HG03469 (cell line): ENCODE measurements at regions not wholly inside any gene's neighbourhood (a gene's known extent, or its start where the extent isn't known, plus 50 kb on each side); places are given as distances from the start of the nearest gene placed in this dataset.

Experiments used
- ATAC-seq: cut with Tn5 transposase; IDR thresholded peaks from one replicate; pipeline ENCODE4 v1.9.1; 2021; ENCODE audit warnings: mild to moderate bottlenecking, moderate library complexity, moderate number of reproducible peaks; ENCODE audit not compliant: unreplicated experiment

DNA sequence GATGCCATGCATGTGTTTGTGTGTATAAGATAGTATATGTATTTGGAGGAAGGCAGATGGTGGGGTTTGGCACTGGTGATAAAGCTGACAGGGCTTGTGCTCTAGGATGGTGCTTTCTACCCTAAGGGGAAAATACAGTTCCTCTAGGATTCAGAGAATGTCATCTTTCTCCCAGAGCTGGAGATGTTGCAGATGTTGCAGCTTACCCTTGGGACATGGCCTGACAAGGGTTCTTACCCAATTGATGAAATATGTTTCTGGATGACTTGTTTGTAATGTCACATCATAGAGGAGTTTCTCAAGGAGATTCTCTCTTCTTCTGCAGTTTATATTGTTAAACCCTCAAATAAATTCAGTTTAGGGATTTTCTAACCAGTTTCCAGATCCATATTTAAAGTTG is 52.5 kb upstream of the PITX2 start:
- ATAC-seq: no peak

DNA sequence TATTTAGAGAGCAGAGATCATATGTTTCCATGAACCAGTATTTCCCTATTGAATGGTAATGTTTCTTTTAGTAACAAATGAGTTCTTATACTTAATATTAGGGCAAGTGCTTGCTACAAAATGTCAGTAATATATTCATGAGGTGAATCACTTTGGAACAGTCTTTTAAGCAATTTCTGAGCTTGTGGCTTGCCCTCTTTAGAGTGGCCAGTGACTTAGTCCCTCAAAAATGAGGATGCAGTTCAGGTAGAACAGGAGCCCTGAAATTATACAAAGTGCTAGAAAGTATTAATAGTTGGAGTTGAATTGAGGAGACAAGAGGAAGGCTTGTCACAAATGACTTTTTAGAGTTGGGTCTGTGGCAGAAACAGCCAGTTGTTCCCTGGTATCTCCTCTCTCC is 53.4 kb upstream of the PITX2 start:
- no peak for ATAC-seq

GRCh38 chr4:110678517-110679227 is 55.8 kb upstream of the PITX2 start:
- ATAC-seq: no peak

GRCh38 chr4:110680265-110680664 is 57.4 kb upstream of the PITX2 start:
- no peak for ATAC-seq

DNA sequence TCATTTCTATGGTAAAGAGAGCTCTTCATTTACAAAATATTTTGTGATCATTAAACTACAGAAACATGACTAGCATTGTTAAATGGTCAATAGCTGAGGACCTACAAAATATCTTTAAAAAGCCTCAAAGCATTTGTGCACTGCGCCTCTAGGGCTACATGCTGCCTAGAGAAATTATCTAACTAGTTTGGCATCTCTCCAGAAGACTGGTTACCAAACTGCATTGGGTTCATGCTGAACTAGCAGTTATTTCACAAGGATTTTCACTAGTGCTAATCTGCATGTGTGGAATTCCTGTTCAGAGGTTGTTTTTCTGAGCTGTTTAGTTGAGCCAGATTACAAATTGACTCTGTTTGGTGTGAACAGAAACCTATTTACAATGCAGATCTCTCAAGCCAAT is 58.5 kb upstream of the PITX2 start:
- no peak for ATAC-seq

DNA sequence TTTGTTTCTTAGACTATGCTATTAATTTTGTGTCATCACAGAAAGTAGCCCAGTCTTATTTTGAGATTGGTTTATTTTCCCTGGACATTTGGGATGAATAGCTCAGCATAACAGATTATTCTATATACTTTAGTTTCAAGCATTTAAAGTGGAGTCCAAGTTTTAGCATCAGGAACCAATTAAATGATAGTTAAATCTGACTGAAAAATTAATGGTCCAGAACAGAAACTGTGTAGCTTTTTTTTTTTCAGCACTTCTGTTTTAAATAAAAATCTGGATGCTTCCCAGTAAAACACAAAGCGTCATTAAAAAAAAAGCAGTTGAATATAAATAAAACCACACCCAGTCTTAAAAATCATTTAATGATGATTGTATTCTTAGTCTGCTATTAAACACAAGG is 59.4 kb upstream of the PITX2 start:
- ATAC-seq: no peak

GRCh38 chr4:110683601-110684000 is 60.7 kb upstream of the PITX2 start:
- ATAC-seq: no peak

DNA sequence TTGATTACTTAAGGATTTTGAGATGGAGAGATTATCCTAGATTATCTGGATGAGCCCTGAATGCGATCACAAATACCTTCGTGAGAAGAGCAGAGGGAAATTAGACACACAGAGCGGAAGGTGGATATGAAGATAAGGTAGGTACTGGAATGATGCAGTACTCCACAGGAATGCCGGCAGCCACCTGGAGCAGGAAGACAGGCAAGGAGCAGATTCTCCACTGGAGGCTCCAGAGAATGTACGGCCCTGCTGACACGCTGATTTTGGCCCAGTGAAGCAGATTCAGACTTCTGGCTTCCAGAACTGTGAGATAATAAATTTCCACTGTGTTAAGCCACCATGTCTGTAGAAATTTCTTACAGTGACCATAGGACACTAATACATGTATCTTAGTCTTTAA is 79.4 kb upstream of the PITX2 start:
- no peak for ATAC-seq

- peak; percentile 87 for ATAC-seq
Measured at GRCh38 chr4:110704748-110705439, 82.0 kb upstream of the PITX2 start.

DNA sequence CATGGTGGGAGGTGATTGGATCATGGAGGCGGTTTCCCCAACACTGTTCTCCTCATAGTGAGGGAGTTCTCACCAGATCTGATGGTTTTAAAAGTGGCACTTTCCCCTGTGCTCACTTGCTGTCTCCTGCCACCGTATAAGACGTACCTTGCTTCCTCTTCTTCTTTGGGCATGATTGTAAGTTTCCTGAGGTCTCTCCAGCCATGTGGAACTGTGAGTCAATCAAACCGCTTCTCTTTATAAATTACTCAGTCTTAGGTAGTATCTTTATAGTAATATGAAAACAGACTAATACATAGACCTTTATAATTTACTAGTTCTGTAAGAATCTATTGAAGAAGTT is 82.5 kb upstream of the PITX2 start:
- ATAC-seq: no peak

DNA sequence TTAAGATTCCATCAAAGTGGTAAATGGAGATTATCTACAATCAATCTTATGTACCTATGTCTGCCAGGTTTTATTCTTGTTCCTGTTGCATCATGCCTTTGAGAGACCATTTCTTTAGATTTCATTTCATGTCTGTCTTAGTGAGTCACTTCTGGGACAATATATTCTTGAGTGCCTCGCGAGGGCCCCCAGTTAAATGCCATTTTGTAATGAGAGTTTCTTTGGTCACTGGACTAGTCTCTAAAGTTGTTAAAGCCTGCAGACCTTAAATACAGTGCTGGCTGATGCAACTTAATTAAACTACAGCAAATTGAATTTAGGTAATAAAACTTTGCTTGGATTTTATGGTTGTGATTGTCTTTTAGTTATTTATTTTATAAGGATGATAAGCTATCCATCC is 87.2 kb upstream of the PITX2 start:
- ATAC-seq: no peak

DNA sequence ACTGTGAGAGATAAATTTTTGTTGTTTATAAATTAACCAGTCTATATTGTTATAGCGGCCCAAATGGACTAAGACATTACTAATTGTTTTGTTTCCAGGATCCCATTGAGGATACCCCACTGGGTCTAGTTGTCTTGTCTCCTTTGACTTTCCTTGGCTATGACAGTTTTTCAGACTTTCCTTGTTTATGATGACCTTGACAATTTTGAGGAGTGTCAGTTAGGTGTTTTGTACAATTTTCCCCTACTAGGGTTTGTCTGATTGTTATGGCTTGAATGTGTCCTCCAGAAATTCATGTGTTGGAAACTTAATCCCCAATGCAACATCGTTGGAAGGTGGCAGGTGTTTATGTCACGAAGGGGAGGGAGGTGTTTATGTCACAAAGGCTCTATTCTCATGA is 89.6 kb upstream of the PITX2 start:
- ATAC-seq: no peak

GRCh38 chr4:110730318-110730717 is 107.4 kb upstream of the PITX2 start:
- ATAC-seq: no peak

DNA sequence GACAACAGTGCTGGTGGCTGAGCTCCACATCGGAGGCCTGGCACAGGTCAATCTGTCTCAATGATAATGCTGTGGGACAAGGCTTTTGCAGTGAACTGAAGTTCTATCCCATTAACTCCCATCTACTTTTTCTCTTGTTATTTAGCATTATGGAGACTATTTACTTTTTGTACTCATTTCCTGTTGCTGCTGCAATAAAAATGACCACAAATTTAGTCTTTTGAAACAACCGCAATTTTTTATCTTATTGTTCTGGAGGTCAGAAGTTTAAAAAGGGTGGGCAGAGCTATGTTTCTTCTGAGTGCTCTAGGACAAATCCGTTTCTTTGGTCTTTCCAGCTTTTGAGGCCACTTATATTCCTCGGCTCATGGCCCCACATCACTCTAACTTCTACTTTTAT is 111.0 kb upstream of the PITX2 start:
- ATAC-seq: no peak

DNA sequence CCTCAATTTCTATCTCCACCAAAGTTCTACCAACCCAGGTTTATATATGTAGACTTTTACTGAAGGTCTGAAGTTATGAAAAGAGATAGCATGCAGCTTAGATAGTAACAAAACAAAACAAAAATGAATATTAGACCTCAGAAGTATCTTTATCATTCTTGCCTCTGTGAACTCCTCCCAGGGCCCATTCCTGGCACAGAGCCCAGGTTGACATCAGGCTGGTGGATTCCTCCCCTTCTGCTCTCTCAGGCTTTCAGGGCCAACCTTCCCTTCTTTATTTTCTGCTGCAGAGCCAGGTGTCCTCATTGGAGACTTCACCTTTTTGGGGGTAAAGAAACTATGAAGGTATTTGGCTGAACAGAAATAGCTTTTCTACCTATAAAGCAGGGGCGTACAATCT is 112.8 kb upstream of the PITX2 start:
- ATAC-seq: no peak

GRCh38 chr4:110737931-110738330 is 115.1 kb upstream of the PITX2 start:
- ATAC-seq: no peak

- ATAC-seq: no peak
Measured at GRCh38 chr4:110742143-110742542, 119.3 kb upstream of the PITX2 start.

- no peak for ATAC-seq
Measured at GRCh38 chr4:110748071-110748470, 125.2 kb upstream of the PITX2 start.

- no peak for ATAC-seq
Measured at GRCh38 chr4:110751183-110751582, 128.3 kb upstream of the PITX2 start.

DNA sequence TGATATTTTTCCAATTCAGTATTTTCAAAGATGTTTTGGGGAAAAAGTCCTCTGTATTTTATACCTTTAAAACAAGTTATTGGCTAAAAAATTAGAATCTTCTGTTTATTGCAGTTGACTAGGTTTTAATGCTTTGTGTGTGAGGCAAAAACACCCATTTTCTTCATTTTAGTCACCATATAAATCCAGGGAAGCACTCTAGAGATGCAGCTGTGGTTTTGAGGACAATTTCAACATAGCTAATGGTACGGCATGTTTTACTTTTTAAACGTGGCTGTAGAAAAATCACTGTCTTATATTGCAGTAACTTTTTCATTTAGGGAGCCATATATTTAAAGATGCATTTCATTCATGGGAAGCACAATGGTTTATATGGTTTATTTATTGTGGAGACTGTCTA is 129.1 kb upstream of the PITX2 start:
- no peak for ATAC-seq

DNA sequence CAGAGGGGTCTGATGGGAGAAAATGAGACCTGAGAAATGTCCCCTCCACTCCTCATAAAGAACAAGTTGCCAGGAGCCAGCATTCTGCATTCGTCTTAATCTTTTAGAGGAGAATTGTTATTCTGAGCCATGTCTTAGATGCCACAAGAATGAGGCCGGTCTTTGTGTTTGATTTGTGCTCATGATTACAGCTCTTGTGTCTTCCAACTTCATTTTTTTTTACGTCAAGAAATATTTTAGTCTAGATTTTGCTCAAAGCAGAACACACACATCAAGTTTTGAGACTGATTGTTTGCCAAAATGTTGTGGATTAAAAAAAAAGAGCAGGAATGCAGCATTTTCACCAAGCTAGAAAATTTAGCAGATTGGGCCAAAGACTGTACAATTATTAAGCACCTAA is 130.6 kb upstream of the PITX2 start:
- no peak for ATAC-seq

DNA sequence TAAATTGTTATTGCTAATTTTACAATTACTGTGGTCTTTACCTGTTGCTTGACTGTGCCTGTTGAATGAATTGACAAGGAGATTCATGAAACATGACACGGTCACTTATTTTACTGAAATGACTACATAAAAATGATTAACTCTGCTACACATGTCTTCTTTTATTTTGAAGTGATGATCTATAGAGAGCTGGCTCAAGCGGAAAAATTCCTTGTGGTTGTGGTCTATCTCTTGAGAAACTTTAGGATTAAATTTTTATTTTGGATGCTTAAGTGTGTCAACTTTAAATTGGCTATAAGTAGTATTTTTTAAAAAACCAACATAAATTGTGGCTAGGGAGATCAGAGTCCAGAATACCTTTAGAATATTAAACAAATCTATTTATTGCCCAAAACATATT is 131.8 kb upstream of the PITX2 start:
- no peak for ATAC-seq

GRCh38 chr4:110769578-110769977 is 146.7 kb upstream of the PITX2 start:
- no peak for ATAC-seq
